ENCODE measurements at regions not wholly inside any gene's neighbourhood (a gene's known extent, or its start where the extent isn't known, plus 50 kb on each side); places are given as distances from the start of the nearest gene placed in this dataset.

GRCh38 chr3:104553121-104553520 is 813.6 kb upstream of the ALCAM start:
- TF ChIP-seq CTCF (IDR thresholded peaks at IDR 0.05) (no peak), EZH2phosphoT487 (IDR thresholded peaks at IDR 0.05) (no peak)

Data from neural progenitor cell (in vitro differentiated cells).